OCI-LY1 (cell line): ENCODE measurements at regions not wholly inside any gene's neighbourhood (a gene's known extent, or its start where the extent isn't known, plus 50 kb on each side); places are given as distances from the start of the nearest gene placed in this dataset.

Experiments
- H2AFZ ChIP-seq: fragments of 200-600 bp; sonication (generic), shearing (Covaris generic); 2 replicates; pipeline ENCODE4 v1.6.0; 2014; ENCODE audit warnings: antibody characterized with exemption, mild to moderate bottlenecking, low read length
- H3F3A ChIP-seq: fragments of 200-600 bp; sonication (generic), shearing (Covaris generic); 2 replicates; pipeline ENCODE4 v1.6.0; 2014; ENCODE audit warnings: mild to moderate bottlenecking, antibody characterized with exemption, low read length, moderate library complexity; ENCODE audit not compliant: insufficient read depth
- H3K27ac ChIP-seq: fragments of 200-600 bp; sonication (generic); 2 replicates; pipeline ENCODE4 v1.5.1; 2014; ENCODE audit warnings: low read length, mixed run types, mild to moderate bottlenecking, low read depth; ENCODE audit not compliant: poor library complexity, severe bottlenecking
- H3K27me3 ChIP-seq: fragments of 200-600 bp; sonication (generic); 2 replicates; pipeline ENCODE4 v1.6.0; 2014; ENCODE audit warnings: antibody characterized with exemption, mild to moderate bottlenecking, low read length, moderate library complexity; ENCODE audit not compliant: insufficient read depth
- H3K36me3 ChIP-seq: fragments of 200-600 bp; sonication (generic); 2 replicates; pipeline ENCODE4 v1.6.1; 2014; ENCODE audit warnings: mild to moderate bottlenecking, antibody characterized with exemption, low read length, moderate library complexity, mixed read lengths; ENCODE audit not compliant: insufficient read depth
- H3K4me1 ChIP-seq: fragments of 200-600 bp; sonication (generic); 2 replicates; pipeline ENCODE4 v1.5.1; 2014; ENCODE audit warnings: mild to moderate bottlenecking, low read length, moderate library complexity; ENCODE audit not compliant: insufficient read depth, severe bottlenecking
- H3K4me2 ChIP-seq: fragments of 200-600 bp; sonication (generic), shearing (Covaris generic); 2 replicates; pipeline ENCODE4 v1.6.1; 2014; ENCODE audit warnings: low read length
- H3K4me3 ChIP-seq: fragments of 200-600 bp; sonication (generic); 2 replicates; pipeline ENCODE4 v1.5.1; 2014; ENCODE audit warnings: low read length, low read depth, mild to moderate bottlenecking, mixed read lengths; ENCODE audit not compliant: poor library complexity, severe bottlenecking
- H3K79me2 ChIP-seq: fragments of 200-600 bp; shearing (Covaris generic); 2 replicates; pipeline ENCODE4 v1.6.1; 2016; ENCODE audit warnings: mixed run types, low read length, mixed read lengths; ENCODE audit not compliant: insufficient read depth
- H3K9ac ChIP-seq: fragments of 200-600 bp; sonication (generic), shearing (Covaris generic); 2 replicates; pipeline ENCODE4 v1.6.1; 2014; ENCODE audit warnings: mild to moderate bottlenecking, low read length, mixed read lengths
- H3K9me2 ChIP-seq: fragments of 200-600 bp; sonication (generic), shearing (Covaris generic); 2 replicates; pipeline ENCODE4 v1.6.1; 2014; ENCODE audit warnings: low read depth, mild to moderate bottlenecking, low read length, mixed read lengths
- H3K9me3 ChIP-seq: fragments of 200-600 bp; shearing (Covaris generic); 2 replicates; pipeline ENCODE4 v1.6.1; 2014; ENCODE audit warnings: low read length, mixed read lengths
- H4K20me1 ChIP-seq: fragments of 200-600 bp; sonication (generic), shearing (Covaris generic); 2 replicates; pipeline ENCODE4 v1.6.0; 2016; ENCODE audit warnings: mild to moderate bottlenecking, low read length; ENCODE audit not compliant: insufficient read depth
- CTCF ChIP-seq: fragments of 200-600 bp; sonication (generic), shearing (Covaris generic); IDR thresholded peaks from 2 replicates; pipeline ENCODE4 v1.5.1; 2017; ENCODE audit warnings: mild to moderate bottlenecking, antibody characterized with exemption, low read length, moderate library complexity, mixed read lengths
- EZH2 ChIP-seq: fragments of 200-600 bp; sonication (generic), shearing (Covaris generic); IDR thresholded peaks from 2 replicates; pipeline ENCODE4 v1.8.0; 2017; ENCODE audit warnings: borderline replicate concordance, mixed run types, mild to moderate bottlenecking, antibody characterized with exemption, low read length, moderate library complexity, mixed read lengths

- H4K20me1 ChIP-seq = no peaks in the 10 kb centered on the region
- no peaks in the 10 kb centered on the region for H3F3A ChIP-seq
- no peak overlapping the region for H3K4me3 ChIP-seq
- H3K36me3 ChIP-seq = no peaks in the 10 kb centered on the region
- H3K79me2 ChIP-seq = no peaks in the 10 kb centered on the region
- peaks cover 1% of the 10 kb centered on the region; the same call in 1 of the 2 replicates for H3K9me3 ChIP-seq
- H3K9me2 ChIP-seq = no peaks in the 10 kb centered on the region
- TF ChIP-seq EZH2 (no peak), CTCF (no peak)
- H3K27me3 ChIP-seq = no peaks in the 10 kb centered on the region
- no peak overlapping the region for H3K9ac ChIP-seq
- no peak overlapping the region for H2AFZ ChIP-seq
- no peak overlapping the region for H3K4me2 ChIP-seq
- no peaks in the 10 kb centered on the region for H3K4me1 ChIP-seq
- no peak overlapping the region for H3K27ac ChIP-seq
These were observed 446.8 kb downstream of the IGSF11 start for GRCh38 chr3:118587847-118588246.

GRCh38 chr3:118593277-118593670 lies 441.4 kb downstream of the IGSF11 start:
- no peaks in the 10 kb centered on the region for H3K4me1 ChIP-seq
- no peak for TF ChIP-seq EZH2
- no peak for TF ChIP-seq CTCF
- H3F3A ChIP-seq = no peaks in the 10 kb centered on the region
- H3K27ac ChIP-seq = no peak overlapping the region
- peaks cover 2% of the 10 kb centered on the region; the same call in 1 of the 2 replicates for H3K9me3 ChIP-seq
- no peaks in the 10 kb centered on the region for H3K9me2 ChIP-seq
- no peak overlapping the region for H2AFZ ChIP-seq
- H3K9ac ChIP-seq = no peak overlapping the region
- no peaks in the 10 kb centered on the region for H4K20me1 ChIP-seq
- H3K4me3 ChIP-seq = no peak overlapping the region
- H3K79me2 ChIP-seq = no peaks in the 10 kb centered on the region
- no peaks in the 10 kb centered on the region for H3K27me3 ChIP-seq
- H3K36me3 ChIP-seq = no peaks in the 10 kb centered on the region
- H3K4me2 ChIP-seq = no peak overlapping the region

GRCh38 chr3:118597184-118597583 lies 437.5 kb downstream of the IGSF11 start:
- Histone ChIP-seq H3K4me1 (no peaks in the 10 kb centered on the region), H3K27me3 (no peaks in the 10 kb centered on the region), H3K9me3 (peaks cover 2% of the 10 kb centered on the region; the same call in 1 of the 2 replicates), H4K20me1 (no peaks in the 10 kb centered on the region), H3F3A (no peaks in the 10 kb centered on the region), H3K9me2 (no peaks in the 10 kb centered on the region), H3K27ac (no peak overlapping the region), H3K79me2 (no peaks in the 10 kb centered on the region), H3K36me3 (no peaks in the 10 kb centered on the region), H3K4me2 (no peak overlapping the region), H3K4me3 (no peak overlapping the region), H2AFZ (no peak overlapping the region), H3K9ac (no peak overlapping the region)
- TF ChIP-seq EZH2 (no peak), CTCF (no peak)
